Activated CD8-positive, alpha-beta T cell treated with anti-CD3 and anti-CD28 coated beads for 36 hours (primary cell): ENCODE measurements at regions not wholly inside any gene's neighbourhood (a gene's known extent, or its start where the extent isn't known, plus 50 kb on each side); places are given as distances from the start of the nearest gene placed in this dataset.

Experiments used
- ATAC-seq: fragments of 200-7000 bp; cut with Tn5 transposase; one replicate; pipeline ENCODE4 v1.10.0; 2021; ENCODE audit warnings: mild to moderate bottlenecking, moderate library complexity
- CTCF ChIA-PET: fragments of 350-600 bp; sonication (Branson Sonifier 250); formaldehyde crosslinking; loops from one replicate; lab custom pipeline; 2021; ENCODE audit warnings: antibody characterized with exemption; lab: Charles Lee
- POLR2A ChIA-PET: fragments of 350-600 bp; sonication (Branson Sonifier 250); formaldehyde crosslinking; loops from one replicate; lab custom pipeline; 2021; ENCODE audit warnings: antibody characterized with exemption; lab: Charles Lee
- DNase-seq: peaks from one replicate; pipeline ENCODE4 v3.0.0-alpha.2; 2020
- H3K27ac Mint-ChIP-seq: one replicate; pipeline ENCODE4 v1.8.0; 2021; ENCODE audit warnings: mild to moderate bottlenecking, mixed read lengths
- H3K27me3 Mint-ChIP-seq: one replicate; pipeline ENCODE4 v1.8.0; 2021; ENCODE audit warnings: mixed read lengths
- H3K36me3 Mint-ChIP-seq: one replicate; pipeline ENCODE4 v1.8.0; 2021; ENCODE audit warnings: low read depth, mixed read lengths
- H3K4me1 Mint-ChIP-seq: one replicate; pipeline ENCODE4 v1.8.0; 2021; ENCODE audit warnings: low read depth, mixed read lengths
- H3K4me3 Mint-ChIP-seq: one replicate; pipeline ENCODE4 v1.8.0; 2021; ENCODE audit warnings: mild to moderate bottlenecking, moderate library complexity, mixed read lengths
- H3K9me3 Mint-ChIP-seq: one replicate; pipeline ENCODE4 v1.8.0; 2021; ENCODE audit warnings: mixed read lengths
- intact Hi-C: fragments of 100-400 bp; cut with micrococcal nuclease; formaldehyde crosslinking; loops from one replicate; pipeline ENCODE4 v1.10.0; 2022
- TF ChIP-seq, protein P1 (sequence below): fragments of 200-600 bp; IDR thresholded peaks from one replicate; pipeline ENCODE4 v1.8.0; 2022; ENCODE audit warnings: antibody characterized with exemption, mild to moderate bottlenecking

DNA sequence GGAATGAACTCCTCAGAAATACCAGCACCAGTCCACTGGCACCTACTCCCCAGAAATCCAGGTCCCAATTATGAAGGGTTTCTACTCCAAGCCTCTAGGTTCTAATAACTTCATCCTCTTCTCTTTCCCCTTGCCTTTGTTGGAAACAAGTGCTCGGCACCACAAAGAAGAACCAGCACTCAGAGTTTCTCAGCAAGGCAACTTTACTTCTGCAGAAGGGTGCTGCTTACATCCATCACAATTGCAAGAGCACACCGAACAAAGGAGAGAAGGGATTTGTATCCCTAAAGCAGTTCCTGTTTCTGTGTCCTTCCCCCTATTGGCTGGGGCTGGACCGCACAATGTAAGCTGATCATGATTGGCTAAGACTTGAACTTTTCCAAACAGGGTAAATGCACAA is 74.2 kb upstream of the GNG2 start:
- peaks cover 21% of the 10 kb centered on the region for H3K9me3 Mint-ChIP-seq
- DNase-seq (no peak), ATAC-seq (no peak)
- peaks cover 3% of the 10 kb centered on the region for H3K36me3 Mint-ChIP-seq
- no peak overlapping the region for H3K27ac Mint-ChIP-seq
- TF ChIP-seq, protein P1, sequence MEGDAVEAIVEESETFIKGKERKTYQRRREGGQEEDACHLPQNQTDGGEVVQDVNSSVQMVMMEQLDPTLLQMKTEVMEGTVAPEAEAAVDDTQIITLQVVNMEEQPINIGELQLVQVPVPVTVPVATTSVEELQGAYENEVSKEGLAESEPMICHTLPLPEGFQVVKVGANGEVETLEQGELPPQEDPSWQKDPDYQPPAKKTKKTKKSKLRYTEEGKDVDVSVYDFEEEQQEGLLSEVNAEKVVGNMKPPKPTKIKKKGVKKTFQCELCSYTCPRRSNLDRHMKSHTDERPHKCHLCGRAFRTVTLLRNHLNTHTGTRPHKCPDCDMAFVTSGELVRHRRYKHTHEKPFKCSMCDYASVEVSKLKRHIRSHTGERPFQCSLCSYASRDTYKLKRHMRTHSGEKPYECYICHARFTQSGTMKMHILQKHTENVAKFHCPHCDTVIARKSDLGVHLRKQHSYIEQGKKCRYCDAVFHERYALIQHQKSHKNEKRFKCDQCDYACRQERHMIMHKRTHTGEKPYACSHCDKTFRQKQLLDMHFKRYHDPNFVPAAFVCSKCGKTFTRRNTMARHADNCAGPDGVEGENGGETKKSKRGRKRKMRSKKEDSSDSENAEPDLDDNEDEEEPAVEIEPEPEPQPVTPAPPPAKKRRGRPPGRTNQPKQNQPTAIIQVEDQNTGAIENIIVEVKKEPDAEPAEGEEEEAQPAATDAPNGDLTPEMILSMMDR: no peak
- H3K27me3 Mint-ChIP-seq: peaks cover 4% of the 10 kb centered on the region
- no peak overlapping the region for H3K4me3 Mint-ChIP-seq
- ChIA-PET CTCF (no interaction called here), POLR2A (no interaction called here)
- intact Hi-C loops: no loop called here
- peaks cover 17% of the 10 kb centered on the region for H3K4me1 Mint-ChIP-seq

DNA sequence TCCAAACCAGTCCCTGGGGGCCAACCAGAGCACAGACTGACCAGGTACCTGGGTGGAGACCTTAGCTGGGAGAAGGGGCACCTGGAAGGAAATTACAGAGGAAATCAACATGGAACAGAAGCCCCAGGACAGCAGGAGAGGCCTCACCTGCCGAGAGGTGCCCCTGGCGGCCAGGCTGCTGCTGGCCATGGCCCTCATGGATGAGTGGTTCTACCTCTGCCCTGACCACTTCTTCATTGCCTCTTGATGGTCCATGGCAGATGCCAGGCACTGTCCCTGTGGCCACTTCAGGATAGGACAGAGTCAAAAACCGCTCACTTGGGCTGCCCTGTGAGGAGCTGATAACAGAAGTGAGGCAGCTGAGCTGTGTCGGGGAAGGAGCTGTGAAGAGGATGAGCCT is 73.1 kb upstream of the GNG2 start:
- ChIA-PET CTCF (no interaction called here), POLR2A (no interaction called here)
- intact Hi-C loops: no loop called here
- Mint-ChIP-seq H3K36me3 (peaks cover 3% of the 10 kb centered on the region), H3K4me1 (peaks cover 6% of the 10 kb centered on the region), H3K27ac (no peak overlapping the region), H3K27me3 (peaks cover 5% of the 10 kb centered on the region), H3K9me3 (peaks cover 21% of the 10 kb centered on the region), H3K4me3 (no peak overlapping the region)
- TF ChIP-seq, protein P1: no peak
- ATAC-seq (no peak), DNase-seq (no peak)

DNA sequence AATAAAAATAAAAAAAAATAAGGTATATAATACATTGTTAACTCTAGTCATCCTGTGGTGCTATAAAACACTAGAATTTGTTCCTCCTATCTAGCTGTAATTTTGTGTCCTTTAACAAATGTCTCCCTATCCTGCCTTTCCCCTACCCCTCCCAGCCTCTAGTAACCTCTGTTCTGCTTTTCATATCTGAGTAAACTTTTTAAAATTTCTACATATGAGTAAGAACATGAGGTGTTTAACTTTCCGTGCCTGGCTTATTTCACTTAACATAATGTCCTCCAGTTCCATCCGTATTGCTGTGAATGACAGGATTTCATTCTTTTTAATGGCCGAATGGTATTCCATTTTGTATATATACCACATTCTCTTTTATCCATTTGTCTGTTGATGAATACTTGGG is 71.3 kb upstream of the GNG2 start:
- intact Hi-C loops: no loop called here
- TF ChIP-seq, protein P1: no peak
- Mint-ChIP-seq H3K9me3 (peaks cover 21% of the 10 kb centered on the region), H3K4me1 (peaks cover 2% of the 10 kb centered on the region), H3K27ac (no peak overlapping the region), H3K27me3 (peaks cover 5% of the 10 kb centered on the region), H3K36me3 (peaks cover 3% of the 10 kb centered on the region), H3K4me3 (no peak overlapping the region)
- ATAC-seq: no peak
- ChIA-PET CTCF (no interaction called here), POLR2A (no interaction called here)
- no peak for DNase-seq

DNA sequence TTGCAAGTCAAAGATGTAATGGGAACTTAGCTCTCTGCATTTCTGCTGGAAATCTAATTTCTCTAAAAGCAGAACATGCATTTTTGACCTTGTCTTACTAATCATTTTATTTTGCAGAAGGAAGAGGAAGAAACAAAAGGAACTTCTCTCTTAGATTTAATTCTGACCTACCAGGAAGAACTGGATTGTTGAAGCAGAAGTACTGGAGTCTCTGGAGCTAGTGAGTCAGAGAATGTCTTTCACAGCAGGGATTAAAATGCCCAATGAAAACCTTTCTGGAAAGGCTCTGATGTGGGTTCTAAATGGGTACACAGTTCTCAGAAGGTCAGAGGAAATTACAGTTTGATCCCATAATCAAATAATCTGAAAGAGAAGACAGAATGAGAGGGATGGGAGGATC is 70.8 kb upstream of the GNG2 start:
- DNase-seq (no peak), ATAC-seq (no peak)
- Mint-ChIP-seq H3K27ac (no peak overlapping the region), H3K27me3 (peaks cover 5% of the 10 kb centered on the region), H3K36me3 (peaks cover 3% of the 10 kb centered on the region), H3K4me3 (no peak overlapping the region), H3K9me3 (peaks cover 21% of the 10 kb centered on the region), H3K4me1 (peaks cover under 1% of the 10 kb centered on the region)
- TF ChIP-seq, protein P1: no peak
- POLR2A ChIA-PET: no interaction called here
- CTCF ChIA-PET: no interaction called here
- intact Hi-C loops: no loop called here

DNA sequence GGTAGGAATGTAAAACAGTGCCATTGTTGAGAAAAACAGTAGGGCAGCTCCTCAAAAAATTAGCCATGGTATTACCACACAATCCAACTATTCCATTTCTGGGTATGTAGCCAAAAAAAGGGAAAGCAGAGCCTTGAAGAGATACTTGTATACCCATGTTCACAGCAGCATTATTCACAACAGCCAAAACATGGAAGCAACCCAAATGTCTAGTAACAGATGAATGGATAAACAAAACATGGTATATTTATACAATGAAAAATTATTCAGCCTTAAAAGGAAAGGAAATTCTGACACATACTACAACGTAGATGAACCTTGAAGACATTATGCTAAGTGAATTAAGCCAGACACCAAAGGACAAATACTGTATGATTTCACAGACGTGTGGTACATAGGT is 67.6 kb upstream of the GNG2 start:
- H3K36me3 Mint-ChIP-seq: no peaks in the 10 kb centered on the region
- ChIA-PET CTCF (interaction anchor here (0.8 to 1.1 kb wide), 2 partner anchors 13 to 36 kb away, joined by 3 read pairs; no protein-coding TSS in a partner anchor), POLR2A (no interaction called here)
- H3K27ac Mint-ChIP-seq: no peak overlapping the region
- H3K9me3 Mint-ChIP-seq: peaks cover 2% of the 10 kb centered on the region
- DNase-seq (no peak), ATAC-seq (no peak)
- intact Hi-C loops: no loop called here
- TF ChIP-seq, protein P1: no peak
- no peak overlapping the region for H3K4me3 Mint-ChIP-seq
- H3K27me3 Mint-ChIP-seq: peaks cover 3% of the 10 kb centered on the region
- no peaks in the 10 kb centered on the region for H3K4me1 Mint-ChIP-seq
